Endothelial cell (in vitro differentiated cells): ENCODE measurements at regions not wholly inside any gene's neighbourhood (a gene's known extent, or its start where the extent isn't known, plus 50 kb on each side); places are given as distances from the start of the nearest gene placed in this dataset.

Experiments used
- DNase-seq: peaks from one replicate; pipeline ENCODE4 v3.0.0; 2021; ENCODE audit warnings: low spot score
- H3K27ac Mint-ChIP-seq: one replicate; pipeline ENCODE4 v1.8.0; 2021; ENCODE audit warnings: mixed read lengths, inconsistent platforms; ENCODE audit not compliant: unreplicated experiment
- H3K27me3 Mint-ChIP-seq: one replicate; pipeline ENCODE4 v1.8.0; 2021; ENCODE audit warnings: mild to moderate bottlenecking, moderate library complexity, mixed read lengths, inconsistent platforms; ENCODE audit not compliant: unreplicated experiment
- H3K36me3 Mint-ChIP-seq: one replicate; pipeline ENCODE4 v1.8.0; 2021; ENCODE audit warnings: mild to moderate bottlenecking, low read depth, mixed read lengths, inconsistent platforms; ENCODE audit not compliant: unreplicated experiment
- H3K4me1 Mint-ChIP-seq: one replicate; pipeline ENCODE4 v1.8.0; 2021; ENCODE audit warnings: mild to moderate bottlenecking, mixed read lengths, inconsistent platforms; ENCODE audit not compliant: unreplicated experiment
- H3K4me3 Mint-ChIP-seq: one replicate; pipeline ENCODE4 v1.8.0; 2021; ENCODE audit warnings: mild to moderate bottlenecking, mixed read lengths, inconsistent platforms; ENCODE audit not compliant: unreplicated experiment
- H3K9me3 Mint-ChIP-seq: one replicate; pipeline ENCODE4 v1.8.0; 2021; ENCODE audit warnings: mixed read lengths, inconsistent platforms; ENCODE audit not compliant: unreplicated experiment
- TF ChIP-seq, protein P1 (sequence below): fragments of 200-600 bp; sonication (generic); IDR thresholded peaks from one replicate; pipeline ENCODE4 v1.5.0; 2021; ENCODE audit warnings: antibody characterized with exemption; ENCODE audit not compliant: unreplicated experiment

DNA sequence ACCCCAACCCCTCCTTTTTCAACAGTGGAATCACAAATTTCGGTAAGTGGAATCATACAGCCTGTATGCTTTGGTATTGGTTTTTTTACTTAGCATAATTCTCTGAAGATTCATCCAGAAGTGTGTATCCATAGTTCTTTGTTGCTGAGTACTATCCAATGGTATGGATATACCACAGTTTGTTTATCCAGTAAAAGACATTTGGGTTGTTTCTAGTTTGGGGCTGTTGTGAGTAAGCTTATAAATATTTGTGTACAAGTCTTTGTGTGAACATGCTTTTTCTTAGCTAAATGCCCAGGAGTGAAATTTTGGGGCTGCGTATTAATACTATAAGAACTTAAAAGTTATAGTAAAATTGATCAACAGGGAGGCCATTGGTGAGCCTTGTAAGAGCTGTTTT, 57.5 kb upstream of the GC start:
- H3K27ac Mint-ChIP-seq, result no peak overlapping the region
- TF ChIP-seq, protein P1, sequence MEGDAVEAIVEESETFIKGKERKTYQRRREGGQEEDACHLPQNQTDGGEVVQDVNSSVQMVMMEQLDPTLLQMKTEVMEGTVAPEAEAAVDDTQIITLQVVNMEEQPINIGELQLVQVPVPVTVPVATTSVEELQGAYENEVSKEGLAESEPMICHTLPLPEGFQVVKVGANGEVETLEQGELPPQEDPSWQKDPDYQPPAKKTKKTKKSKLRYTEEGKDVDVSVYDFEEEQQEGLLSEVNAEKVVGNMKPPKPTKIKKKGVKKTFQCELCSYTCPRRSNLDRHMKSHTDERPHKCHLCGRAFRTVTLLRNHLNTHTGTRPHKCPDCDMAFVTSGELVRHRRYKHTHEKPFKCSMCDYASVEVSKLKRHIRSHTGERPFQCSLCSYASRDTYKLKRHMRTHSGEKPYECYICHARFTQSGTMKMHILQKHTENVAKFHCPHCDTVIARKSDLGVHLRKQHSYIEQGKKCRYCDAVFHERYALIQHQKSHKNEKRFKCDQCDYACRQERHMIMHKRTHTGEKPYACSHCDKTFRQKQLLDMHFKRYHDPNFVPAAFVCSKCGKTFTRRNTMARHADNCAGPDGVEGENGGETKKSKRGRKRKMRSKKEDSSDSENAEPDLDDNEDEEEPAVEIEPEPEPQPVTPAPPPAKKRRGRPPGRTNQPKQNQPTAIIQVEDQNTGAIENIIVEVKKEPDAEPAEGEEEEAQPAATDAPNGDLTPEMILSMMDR, result no peak
- no peaks in the 10 kb centered on the region for H3K4me1 Mint-ChIP-seq
- H3K36me3 Mint-ChIP-seq, result no peaks in the 10 kb centered on the region
- H3K27me3 Mint-ChIP-seq, result peaks cover 1% of the 10 kb centered on the region
- no peak overlapping the region for H3K4me3 Mint-ChIP-seq
- DNase-seq, result no peak
- no peaks in the 10 kb centered on the region for H3K9me3 Mint-ChIP-seq

- Mint-ChIP-seq H3K27me3 (no peaks in the 10 kb centered on the region), H3K9me3 (no peaks in the 10 kb centered on the region), H3K27ac (peak overlapping the region; percentile 50), H3K36me3 (peaks cover 4% of the 10 kb centered on the region), H3K4me1 (peaks cover 2% of the 10 kb centered on the region), H3K4me3 (no peak overlapping the region)
- TF ChIP-seq, protein P1, result no peak
- no peak for DNase-seq
Measured at GRCh38 chr4:71847300-71847699, 63.4 kb upstream of the GC start.

DNA sequence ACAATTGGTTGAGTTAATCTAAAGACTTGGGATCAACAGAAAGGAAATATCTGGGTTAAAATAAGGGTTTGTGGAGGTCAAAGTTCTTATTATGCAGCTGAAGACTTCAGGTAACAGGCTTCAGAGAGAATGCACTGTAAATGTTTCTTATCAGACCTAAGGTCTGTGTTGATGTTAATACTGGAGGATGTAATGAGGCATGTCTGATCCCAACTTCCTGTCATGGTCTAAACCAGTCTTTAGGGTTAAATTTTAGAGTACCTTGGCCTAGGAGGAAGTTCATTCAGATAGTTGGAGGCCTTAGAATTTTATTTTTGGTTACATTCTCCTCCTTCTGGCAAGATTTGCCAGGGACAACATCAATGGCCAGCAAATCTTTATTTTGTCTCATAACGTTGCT, 72.1 kb upstream of the GC start:
- H3K4me1 Mint-ChIP-seq, result peaks cover 7% of the 10 kb centered on the region
- H3K4me3 Mint-ChIP-seq, result no peak overlapping the region
- H3K27ac Mint-ChIP-seq, result peak overlapping the region; percentile 79
- no peaks in the 10 kb centered on the region for H3K9me3 Mint-ChIP-seq
- no peaks in the 10 kb centered on the region for H3K36me3 Mint-ChIP-seq
- no peak for DNase-seq
- peaks cover 1% of the 10 kb centered on the region for H3K27me3 Mint-ChIP-seq
- TF ChIP-seq, protein P1, result no peak

DNA sequence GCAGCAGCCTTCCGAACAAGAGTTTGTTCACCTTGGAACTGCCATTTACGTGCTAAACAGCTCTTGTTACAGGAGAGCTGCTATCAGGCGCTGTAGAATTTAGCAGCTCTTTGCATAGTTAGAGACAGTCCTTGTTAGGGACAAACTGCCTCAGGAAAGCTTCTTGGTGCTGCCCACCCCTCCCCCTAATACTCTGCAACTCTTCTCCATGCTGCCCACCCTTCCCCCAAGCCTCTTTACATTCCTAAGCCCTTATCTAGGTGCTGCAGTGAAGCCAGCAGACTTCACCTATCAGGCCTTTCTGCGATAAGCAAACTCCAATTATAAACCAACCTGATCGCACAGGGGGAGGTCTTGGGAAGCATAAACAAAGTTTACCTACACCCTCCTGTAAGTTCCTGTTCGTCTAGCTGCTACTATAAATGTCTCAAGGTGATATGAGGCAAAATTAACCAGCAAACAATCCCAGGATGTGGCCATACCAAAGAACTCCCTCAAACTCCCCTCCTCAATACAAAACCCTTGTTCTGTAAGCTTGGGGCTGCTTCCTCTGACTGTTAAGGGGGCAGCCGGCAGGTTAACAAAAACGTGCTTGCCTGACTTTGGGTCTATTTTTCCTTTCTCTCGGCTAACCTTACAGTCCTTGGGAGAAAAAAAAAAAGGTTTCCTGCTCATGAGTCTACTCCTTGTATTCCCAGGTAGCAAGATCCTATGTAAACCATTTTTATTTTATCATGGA, 74.0 kb upstream of the GC start:
- Mint-ChIP-seq H3K4me3 (no peak overlapping the region), H3K4me1 (peaks cover 7% of the 10 kb centered on the region), H3K36me3 (no peaks in the 10 kb centered on the region), H3K27ac (peak overlapping the region; percentile 64), H3K9me3 (no peaks in the 10 kb centered on the region), H3K27me3 (peaks cover 1% of the 10 kb centered on the region)
- TF ChIP-seq, protein P1, result no peak
- DNase-seq, result peak; percentile 35

DNA sequence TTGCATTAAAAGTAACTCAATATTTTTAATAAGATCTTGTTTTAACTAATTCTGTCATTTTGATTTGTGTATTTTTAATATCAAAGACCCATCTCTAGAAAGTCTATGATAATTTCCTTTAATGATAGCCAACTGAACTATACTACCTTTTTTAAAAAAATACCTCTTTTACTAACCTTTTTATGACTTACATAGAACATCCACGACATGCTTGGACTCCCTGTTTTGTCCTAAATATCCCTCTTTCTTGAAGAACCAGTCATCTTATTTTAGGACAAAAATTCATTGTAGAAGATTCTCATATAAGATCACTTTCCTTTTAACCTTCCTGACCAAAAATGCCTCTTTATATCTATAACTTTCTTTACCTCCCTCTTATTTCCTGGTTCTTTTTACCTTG, 76.8 kb upstream of the GC start:
- Mint-ChIP-seq H3K27me3 (no peaks in the 10 kb centered on the region), H3K27ac (no peak overlapping the region), H3K9me3 (no peaks in the 10 kb centered on the region), H3K4me3 (no peak overlapping the region), H3K4me1 (peaks cover 6% of the 10 kb centered on the region), H3K36me3 (peaks cover 5% of the 10 kb centered on the region)
- DNase-seq, result no peak
- TF ChIP-seq, protein P1, result no peak
